Vagina (tissue), 2 donors: ENCODE measurements at regions not wholly inside any gene's neighbourhood (a gene's known extent, or its start where the extent isn't known, plus 50 kb on each side); places are given as distances from the start of the nearest gene placed in this dataset.

Experiments used
- DNase-seq, 2 donors: peaks; one replicate each; pipeline ENCODE4 v3.0.0-alpha.2; 2017; ENCODE audit errors: extremely low spot score in 2 of 2
- H3K27ac ChIP-seq: fragments of 200-600 bp; sonication (generic); one replicate; pipeline ENCODE4 v1.5.1; 2019
- H3K27me3 ChIP-seq: fragments of 200-600 bp; sonication (generic); one replicate; pipeline ENCODE4 v1.5.1; 2019
- H3K36me3 ChIP-seq, 2 donors: fragments of 200-600 bp; sonication (generic); one replicate each; pipeline ENCODE4 v1.5.1; 2017 to 2019
- H3K4me1 ChIP-seq: fragments of 200-600 bp; sonication (generic); one replicate; pipeline ENCODE4 v1.5.1; 2019
- H3K4me3 ChIP-seq, 2 donors: fragments of 200-600 bp; sonication (generic); 1 replicate in 1 of 2; 2 replicates in 1 of 2; pipeline ENCODE4 v1.5.1; 2016 to 2019
- H3K9me3 ChIP-seq: fragments of 200-600 bp; sonication (generic); one replicate; pipeline ENCODE4 v1.5.1; 2019
- CTCF ChIP-seq, 3 experiments: fragments of 450-650 bp in 2 of 3; fragments of 200-600 bp in 1 of 3; sonication (generic) in 1 of 3; IDR thresholded peaks; one replicate each; pipeline ENCODE4 v1.5.1; 2017 to 2019; ENCODE audit warnings: antibody characterized with exemption in 3 of 3, mild to moderate bottlenecking in 2 of 3, moderate library complexity in 2 of 3
- POLR2A ChIP-seq, 2 donors: fragments of 450-650 bp; IDR thresholded peaks; one replicate each; pipeline ENCODE4 v1.6.1; 2017; ENCODE audit warnings: antibody characterized with exemption in 2 of 2, mild to moderate bottlenecking in 2 of 2, moderate library complexity in 2 of 2
- POLR2AphosphoS5 ChIP-seq, 2 donors: sonication (generic); formaldehyde crosslinking; IDR thresholded peaks; one replicate each; pipeline ENCODE4 v1.9.0; 2017; ENCODE audit warnings: antibody characterized with exemption in 2 of 2, mild to moderate bottlenecking in 2 of 2, low read depth in 1 of 2; ENCODE audit not compliant: insufficient read depth in 1 of 2
- intact Hi-C: fragments of 100-400 bp; cut with DNase I; formaldehyde crosslinking; loops from one replicate; pipeline ENCODE4 v1.15.1; 2023

DNA sequence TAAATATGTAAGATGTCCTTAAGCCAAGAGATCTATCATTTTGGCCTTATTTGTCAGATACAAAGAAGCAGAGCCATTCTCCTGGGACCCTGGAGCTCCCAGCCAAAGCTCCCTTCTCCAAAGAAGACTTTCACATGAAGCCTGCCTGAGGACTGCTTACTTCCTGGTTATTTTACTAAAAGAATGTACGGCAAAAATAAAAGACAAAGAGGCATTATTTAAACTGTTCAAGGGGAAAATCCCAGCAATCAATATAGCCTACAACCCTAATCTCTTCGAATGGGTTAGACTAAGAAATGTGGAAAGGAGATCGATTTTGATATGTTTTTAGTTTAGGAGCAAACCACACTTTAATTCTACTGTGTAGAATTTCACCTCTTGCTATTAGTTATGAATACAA, 237.9 kb upstream of the CTBP2 start:
- no peak overlapping the region for H3K27ac ChIP-seq
- no peaks in the 10 kb centered on the region for H3K9me3 ChIP-seq
- no peaks in the 10 kb centered on the region for H3K27me3 ChIP-seq
- H3K36me3 ChIP-seq = no peaks in the 10 kb centered on the region
- TF ChIP-seq POLR2A (IDR thresholded peaks at IDR 0.05) (no peak), CTCF (IDR thresholded peaks at IDR 0.05) (no peak), POLR2AphosphoS5 (IDR thresholded peaks at IDR 0.05; ENCODE audit: insufficient read depth in 1 of 2, low read depth in 1 of 2) (no peak)
- no peak for DNase-seq
- H3K4me3 ChIP-seq = no peak overlapping the region
- H3K4me1 ChIP-seq = no peaks in the 10 kb centered on the region
- intact Hi-C loops = no loop called here

- Histone ChIP-seq H3K27ac (no peak overlapping the region), H3K27me3 (no peaks in the 10 kb centered on the region), H3K4me1 (no peaks in the 10 kb centered on the region), H3K36me3 (no peaks in the 10 kb centered on the region), H3K4me3 (no peak overlapping the region), H3K9me3 (no peaks in the 10 kb centered on the region)
- intact Hi-C loops = no loop called here
- no peak for TF ChIP-seq POLR2A (IDR thresholded peaks at IDR 0.05)
- no peak for TF ChIP-seq CTCF (IDR thresholded peaks at IDR 0.05)
- no peak for TF ChIP-seq POLR2AphosphoS5 (IDR thresholded peaks at IDR 0.05; ENCODE audit: insufficient read depth in 1 of 2, low read depth in 1 of 2)
- no peak for DNase-seq
Observed at GRCh38 chr10:125397608-125398007, 237.2 kb upstream of the CTBP2 start.

DNA sequence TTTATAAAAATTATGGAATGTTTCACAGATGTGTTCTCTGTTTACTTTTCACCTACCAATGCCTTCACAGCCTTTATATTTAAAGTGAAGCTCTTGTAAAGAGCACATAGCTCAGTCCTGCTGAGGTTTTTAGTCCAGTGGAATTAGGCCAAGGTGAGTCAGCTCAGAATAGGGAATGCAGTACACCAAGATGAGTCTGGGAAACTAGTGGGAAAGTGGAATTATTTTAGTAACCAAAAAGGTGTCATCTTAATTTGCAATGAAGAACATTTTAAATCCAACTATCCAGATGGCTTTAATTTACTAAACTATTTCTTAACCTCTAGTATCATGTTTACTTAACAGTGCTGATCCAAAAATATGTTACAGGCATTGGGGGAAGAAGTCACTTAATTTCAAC, 236.3 kb upstream of the CTBP2 start:
- Histone ChIP-seq H3K9me3 (no peaks in the 10 kb centered on the region), H3K27me3 (no peaks in the 10 kb centered on the region), H3K4me3 (no peak overlapping the region), H3K27ac (no peak overlapping the region), H3K4me1 (no peaks in the 10 kb centered on the region), H3K36me3 (no peaks in the 10 kb centered on the region)
- no peak for TF ChIP-seq CTCF (IDR thresholded peaks at IDR 0.05)
- intact Hi-C loops = no loop called here
- no peak for DNase-seq

DNA sequence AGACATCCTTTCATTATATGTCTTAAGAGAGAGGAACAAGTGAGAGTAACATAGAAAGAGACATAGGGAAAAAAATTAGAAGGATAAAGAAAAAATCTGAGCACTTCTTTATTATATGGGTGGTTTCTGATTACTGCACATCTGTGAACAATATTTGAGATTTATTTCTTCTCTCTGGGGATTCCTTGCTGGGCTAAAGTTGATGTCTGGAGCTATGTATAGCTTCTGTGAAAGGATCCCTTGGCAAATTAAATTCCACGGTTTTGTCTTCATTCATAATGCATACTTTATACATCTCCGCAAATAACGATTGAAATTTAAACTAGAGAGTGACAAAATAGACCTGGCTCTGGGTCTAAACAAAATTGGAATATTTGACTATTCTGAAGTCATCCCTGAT, 232.2 kb upstream of the CTBP2 start:
- Histone ChIP-seq H3K4me3 (no peak overlapping the region), H3K36me3 (no peaks in the 10 kb centered on the region), H3K4me1 (no peaks in the 10 kb centered on the region), H3K27ac (no peak overlapping the region), H3K9me3 (no peaks in the 10 kb centered on the region), H3K27me3 (no peaks in the 10 kb centered on the region)
- DNase-seq = no peak
- TF ChIP-seq CTCF (IDR thresholded peaks at IDR 0.05) (no peak), POLR2A (IDR thresholded peaks at IDR 0.05) (no peak)
- intact Hi-C loops = no loop called here

DNA sequence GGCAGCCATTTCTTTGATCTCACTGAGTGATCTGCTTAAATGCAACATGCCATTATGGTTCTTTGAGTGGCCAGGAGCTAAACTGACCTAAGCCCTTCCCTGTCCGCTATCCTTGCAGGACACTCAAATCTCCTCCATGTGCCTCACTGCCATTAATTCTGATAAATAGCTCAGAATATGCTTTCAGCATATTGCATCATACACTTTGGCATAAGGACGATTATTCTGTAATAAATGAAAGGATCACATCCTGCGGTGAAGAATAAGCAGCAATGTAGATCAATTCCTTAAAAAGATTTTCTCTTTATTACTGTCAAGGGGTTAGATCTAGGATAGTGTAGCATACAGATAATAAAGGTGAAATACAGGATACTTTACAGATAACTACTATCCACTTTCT, 231.8 kb upstream of the CTBP2 start:
- Histone ChIP-seq H3K4me3 (no peak overlapping the region), H3K9me3 (no peaks in the 10 kb centered on the region), H3K27me3 (no peaks in the 10 kb centered on the region), H3K4me1 (no peaks in the 10 kb centered on the region), H3K36me3 (no peaks in the 10 kb centered on the region), H3K27ac (no peak overlapping the region)
- intact Hi-C loops = no loop called here
- TF ChIP-seq POLR2A (IDR thresholded peaks at IDR 0.05) (no peak), POLR2AphosphoS5 (IDR thresholded peaks at IDR 0.05; ENCODE audit: insufficient read depth in 1 of 2, low read depth in 1 of 2) (no peak), CTCF (IDR thresholded peaks at IDR 0.05) (no peak)
- DNase-seq = no peak
